GM18498 (cell line): ENCODE measurements at regions not wholly inside any gene's neighbourhood (a gene's known extent, or its start where the extent isn't known, plus 50 kb on each side); places are given as distances from the start of the nearest gene placed in this dataset.

Source experiments
- ATAC-seq: cut with Tn5 transposase; IDR thresholded peaks from one replicate; pipeline ENCODE4 v1.9.1; 2021; ENCODE audit warnings: mild to moderate bottlenecking, moderate library complexity; ENCODE audit not compliant: unreplicated experiment

GRCh38 chr4:20395160-20395773 is 143.6 kb downstream of the SLIT2 start:
- peak; percentile 72 for ATAC-seq

DNA sequence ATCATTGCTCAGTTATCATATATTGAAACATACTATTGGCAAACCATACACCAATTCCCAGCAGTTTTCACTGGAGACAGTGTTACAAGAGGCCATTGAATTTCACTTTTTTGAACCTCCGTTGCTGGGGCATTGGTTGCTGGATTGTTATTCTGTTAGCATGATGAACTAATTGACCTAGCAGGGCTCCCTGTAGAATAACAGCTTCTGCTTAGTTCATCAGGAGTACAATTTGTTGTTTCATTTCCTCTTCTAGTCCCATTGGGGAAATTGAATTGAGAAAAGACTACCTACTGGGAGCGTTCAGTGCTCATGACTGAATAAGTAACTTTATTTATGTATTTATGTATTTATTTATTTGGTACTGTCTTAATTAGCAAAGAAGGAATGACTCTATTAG is 151.6 kb downstream of the SLIT2 start:
- ATAC-seq, result no peak

DNA sequence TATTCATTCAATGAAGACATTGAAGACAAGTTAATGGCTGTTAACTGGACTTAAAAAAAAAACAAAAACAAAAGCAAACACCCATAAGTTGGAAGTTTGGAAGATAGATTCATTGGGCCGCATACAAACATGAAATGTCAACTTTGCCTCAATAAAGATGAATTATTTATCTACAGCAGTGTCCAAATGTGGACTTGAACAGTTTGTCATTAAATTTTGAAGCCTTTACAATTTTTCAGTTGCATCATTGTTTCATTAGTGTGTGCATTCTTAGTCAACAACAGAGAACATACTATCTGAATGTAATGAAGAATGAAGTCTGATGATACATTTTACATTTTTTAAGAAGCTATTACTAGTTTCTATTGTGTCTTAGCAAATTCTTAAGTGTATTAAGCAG is 152.1 kb downstream of the SLIT2 start:
- ATAC-seq, result no peak

GRCh38 chr4:20408611-20409010 is 156.9 kb downstream of the SLIT2 start:
- no peak for ATAC-seq

- no peak for ATAC-seq
Observed at GRCh38 chr4:20412072-20412471, 160.4 kb downstream of the SLIT2 start.

GRCh38 chr4:20416800-20417199 is 165.1 kb downstream of the SLIT2 start:
- ATAC-seq, result no peak

GRCh38 chr4:20418861-20419451 is 167.3 kb downstream of the SLIT2 start:
- ATAC-seq, result peak; percentile 98

GRCh38 chr4:20420916-20421602 is 169.4 kb downstream of the SLIT2 start:
- no peak for ATAC-seq

- no peak for ATAC-seq
Observed at GRCh38 chr4:20421603-20421985, 169.9 kb downstream of the SLIT2 start.

DNA sequence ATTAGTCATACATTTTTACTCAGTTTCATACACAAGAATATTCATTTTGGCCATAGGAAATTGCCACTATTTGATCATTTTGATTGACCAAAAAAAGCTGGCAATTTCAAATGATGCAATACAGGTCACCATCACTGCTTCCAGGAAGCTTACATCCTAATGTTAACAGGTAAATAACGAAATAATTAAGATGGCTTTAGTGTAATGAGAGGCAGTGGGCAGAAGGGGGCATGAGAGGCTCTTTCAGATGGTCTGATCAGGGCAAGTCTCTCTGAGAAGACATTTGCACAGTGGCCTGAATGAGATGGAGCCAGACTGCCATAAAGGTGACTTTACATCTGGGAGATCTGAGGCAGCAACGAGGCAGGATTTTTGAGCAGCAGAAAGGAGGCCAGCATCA is 170.7 kb downstream of the SLIT2 start:
- ATAC-seq, result peak; percentile 73

DNA sequence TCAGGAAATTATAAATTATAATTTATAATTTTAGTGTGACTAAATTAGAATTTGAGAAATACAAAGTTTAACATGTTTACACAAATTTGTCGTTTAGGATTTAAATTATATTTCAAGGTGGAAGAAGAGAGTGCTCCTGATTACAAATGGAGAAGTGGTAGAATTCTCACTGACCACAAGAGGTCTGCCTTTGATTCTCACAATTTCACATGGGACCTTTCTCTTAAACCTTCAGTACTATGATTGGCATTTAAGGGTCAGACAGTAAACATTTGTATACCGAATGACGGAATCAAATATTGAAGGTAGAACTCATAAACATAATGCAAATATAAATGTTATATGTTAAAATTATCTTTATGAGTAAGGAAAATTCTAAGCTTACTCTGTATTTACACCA is 171.7 kb downstream of the SLIT2 start:
- ATAC-seq, result no peak

- no peak for ATAC-seq
Observed at GRCh38 chr4:20426028-20426427, 174.3 kb downstream of the SLIT2 start.

DNA sequence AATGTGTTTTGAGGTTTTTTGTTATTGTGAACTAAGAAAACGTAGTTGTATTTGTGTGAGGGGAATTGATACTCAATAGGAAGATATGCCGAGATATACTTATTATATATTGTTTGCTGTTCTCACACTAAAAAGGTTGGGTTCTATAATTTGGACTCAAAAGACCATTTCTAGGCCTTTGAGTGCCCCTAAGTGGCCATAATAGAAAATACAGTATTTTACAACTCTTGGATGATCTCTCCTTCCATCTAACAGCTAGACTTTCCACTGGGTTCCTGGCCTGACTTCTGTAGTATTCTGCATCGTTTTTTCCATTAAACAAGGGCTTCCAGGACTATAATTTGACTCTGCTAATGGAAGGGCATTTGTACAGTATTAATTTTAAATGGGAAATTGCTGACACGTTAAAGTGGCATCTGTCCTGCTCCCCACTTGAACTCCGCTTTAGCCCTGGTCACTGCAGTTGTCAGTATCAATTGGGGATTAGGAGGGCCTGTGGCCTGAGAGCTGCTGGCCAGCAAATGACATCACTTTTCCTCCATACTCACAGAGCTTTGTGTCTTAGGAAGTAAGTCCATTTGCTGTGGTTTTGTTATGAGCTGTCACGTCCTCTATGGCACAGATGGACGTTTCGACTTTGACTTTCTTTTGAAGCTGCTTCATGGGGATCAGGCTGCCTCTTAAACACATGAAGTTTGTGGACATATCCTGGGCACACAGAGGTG is 176.9 kb downstream of the SLIT2 start:
- peak; percentile 68 for ATAC-seq

GRCh38 chr4:20430259-20430941 is 178.7 kb downstream of the SLIT2 start:
- ATAC-seq, result no peak

DNA sequence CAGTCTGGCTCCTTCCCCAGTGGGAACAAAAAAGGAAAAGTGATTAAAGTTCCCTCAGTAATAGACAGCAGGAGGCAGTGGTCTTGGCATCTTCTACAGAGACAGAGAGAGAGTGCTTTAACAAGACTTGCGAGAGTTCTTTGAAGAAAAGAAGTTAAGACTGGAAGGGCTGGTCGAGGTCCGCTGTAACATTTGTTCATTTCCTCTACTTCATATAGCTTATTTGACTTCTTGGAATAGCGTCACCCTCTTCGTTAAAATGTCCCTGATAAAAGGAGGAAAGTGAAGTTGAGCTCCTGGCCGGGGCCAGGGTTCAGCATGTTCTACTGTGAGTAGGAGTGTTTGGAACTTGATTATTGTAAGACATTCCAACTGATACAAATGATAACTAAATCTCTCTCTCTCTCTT is 179.8 kb downstream of the SLIT2 start:
- no peak for ATAC-seq

DNA sequence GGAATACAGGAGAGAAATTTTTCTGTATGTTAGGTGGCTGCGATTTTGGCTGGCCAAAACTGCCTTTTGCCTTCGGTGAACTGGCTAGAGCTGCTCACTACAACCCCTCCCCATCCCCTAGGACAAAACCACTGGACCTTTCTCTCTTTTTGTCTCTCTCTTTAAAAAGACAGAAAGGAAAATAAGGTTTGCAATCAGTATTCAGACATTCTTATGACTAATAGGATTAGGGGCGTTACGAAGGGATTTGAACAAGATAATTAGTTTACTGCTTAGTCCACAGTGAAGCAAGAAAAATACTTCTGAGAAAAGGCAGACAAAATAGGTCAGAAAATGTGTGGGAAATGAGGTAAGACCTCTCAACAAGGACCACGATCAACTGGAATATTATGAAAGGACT is 180.4 kb downstream of the SLIT2 start:
- no peak for ATAC-seq

GRCh38 chr4:20433097-20433705 is 181.5 kb downstream of the SLIT2 start:
- ATAC-seq, result no peak

DNA sequence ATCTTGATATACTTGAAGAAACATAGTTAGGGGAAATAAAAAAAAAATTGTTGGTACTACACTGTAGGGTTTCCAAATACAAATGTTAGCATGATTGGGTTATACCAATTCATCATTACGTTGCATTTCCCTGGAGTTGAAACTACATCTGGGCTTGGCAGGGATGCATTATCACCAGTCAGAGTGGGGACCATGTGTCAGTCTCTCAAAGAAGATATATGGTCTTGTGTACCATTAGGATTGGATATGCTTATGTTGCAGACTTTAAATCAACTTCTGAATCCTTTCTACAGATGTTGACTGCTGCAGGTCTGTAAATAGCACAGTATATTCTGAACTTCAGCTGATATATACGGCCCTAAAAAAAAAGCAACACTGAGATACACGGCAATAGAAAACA is 188.5 kb downstream of the SLIT2 start:
- no peak for ATAC-seq

DNA sequence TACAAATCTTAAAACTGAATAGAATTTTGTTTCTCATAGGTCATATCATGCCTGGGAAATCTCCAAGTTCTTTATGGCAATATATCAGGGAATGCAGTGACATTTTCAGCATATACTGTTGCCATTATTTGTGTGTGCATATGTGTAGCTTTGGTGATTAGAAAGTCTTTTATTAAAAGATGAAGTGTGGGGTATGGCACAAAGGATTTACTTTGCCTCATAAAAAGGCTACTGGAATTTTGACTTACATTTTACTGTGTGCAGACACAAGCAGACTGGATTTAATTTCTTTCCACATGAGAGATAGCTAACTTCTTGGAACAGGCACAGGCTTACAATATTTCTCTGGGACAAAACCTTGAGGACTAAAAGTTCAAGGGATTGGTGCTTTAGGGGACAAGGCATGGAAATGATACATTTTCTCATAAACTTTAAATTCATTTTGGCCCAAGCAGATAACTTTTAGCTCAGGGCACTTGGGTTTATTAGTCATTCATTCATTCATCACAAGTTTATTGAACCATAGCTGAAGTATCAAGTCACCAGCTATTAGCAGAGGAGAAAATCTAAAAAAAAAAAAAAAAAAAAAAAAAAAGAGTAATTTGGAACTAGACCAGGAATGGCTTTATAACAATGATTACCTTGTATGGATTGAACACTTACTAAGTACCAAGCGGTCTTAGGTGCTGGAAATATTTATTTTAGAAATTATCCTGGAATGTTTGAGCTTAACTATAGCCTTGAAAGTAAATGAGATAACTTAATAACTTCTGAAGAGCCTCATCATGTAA is 191.5 kb downstream of the SLIT2 start:
- no peak for ATAC-seq
